ENCODE measurements at regions not wholly inside any gene's neighbourhood (a gene's known extent, or its start where the extent isn't known, plus 50 kb on each side); places are given as distances from the start of the nearest gene placed in this dataset.
"Not testable (repeated sequence)": the region's sequence is repeated elsewhere in the genome, so short reads cannot be mapped to it uniquely, and the experiment has no call there.

- DNase-seq, result no peak
These were observed 110.7 kb upstream of the P2RY1 start for GRCh38 chr3:152724270-152724669.

GRCh38 chr3:152728231-152728980 lies 106.5 kb upstream of the P2RY1 start:
- DNase-seq, result no peak

- DNase-seq, result no peak
These were observed 105.0 kb upstream of the P2RY1 start for GRCh38 chr3:152729906-152730305.

- no peak for DNase-seq
These were observed 103.4 kb upstream of the P2RY1 start for GRCh38 chr3:152731511-152731910.

- DNase-seq, result no peak
These were observed 101.3 kb upstream of the P2RY1 start for GRCh38 chr3:152733584-152734119.

GRCh38 chr3:152737021-152737908 lies 97.7 kb upstream of the P2RY1 start:
- DNase-seq, result no peak

- no peak for DNase-seq
These were observed 96.3 kb upstream of the P2RY1 start for GRCh38 chr3:152738656-152739055.

GRCh38 chr3:152742368-152743347 lies 92.3 kb upstream of the P2RY1 start:
- no peak for DNase-seq

- no peak for DNase-seq
These were observed 89.3 kb upstream of the P2RY1 start for GRCh38 chr3:152745646-152746045.

GRCh38 chr3:152754303-152754702 lies 80.6 kb upstream of the P2RY1 start:
- no peak for DNase-seq

GRCh38 chr3:152756807-152757206 lies 78.1 kb upstream of the P2RY1 start:
- DNase-seq, result no peak

- DNase-seq, result no peak
These were observed 74.8 kb upstream of the P2RY1 start for GRCh38 chr3:152760024-152760563.

GRCh38 chr3:152760591-152760990 lies 74.3 kb upstream of the P2RY1 start:
- no peak for DNase-seq

GRCh38 chr3:152768478-152768877 lies 66.5 kb upstream of the P2RY1 start:
- no peak for DNase-seq

GRCh38 chr3:152769523-152769922 lies 65.4 kb upstream of the P2RY1 start:
- DNase-seq, result no peak

- no peak for DNase-seq
These were observed 64.6 kb upstream of the P2RY1 start for GRCh38 chr3:152770296-152770695.

GRCh38 chr3:152771120-152771519 lies 63.8 kb upstream of the P2RY1 start:
- DNase-seq, result no peak

GRCh38 chr3:152772674-152773225 lies 62.2 kb upstream of the P2RY1 start:
- DNase-seq, result no peak

GRCh38 chr3:152773633-152774032 lies 61.3 kb upstream of the P2RY1 start:
- no peak for DNase-seq

GRCh38 chr3:152774230-152774629 lies 60.7 kb upstream of the P2RY1 start:
- not testable (repeated sequence) for DNase-seq

- no peak for DNase-seq
These were observed 56.9 kb upstream of the P2RY1 start for GRCh38 chr3:152778022-152778421.

GRCh38 chr3:152779653-152780052 lies 55.3 kb upstream of the P2RY1 start:
- DNase-seq, result no peak

Data from NCI-H774 (cell line).